ENCODE measurements at regions not wholly inside any gene's neighbourhood (a gene's known extent, or its start where the extent isn't known, plus 50 kb on each side); places are given as distances from the start of the nearest gene placed in this dataset.
"Not testable (repeated sequence)": the region's sequence is repeated elsewhere in the genome, so short reads cannot be mapped to it uniquely, and the experiment has no call there.

- POLR2A ChIA-PET (ENCODE audit: partially characterized antibody); H3K4me2 ChIP-seq (ENCODE audit: insufficient read depth in 1 of 2, low read depth in 2 of 2, low read length in 2 of 2); H2AK5ac ChIP-seq (ENCODE audit: low read depth, low read length); H2BK120ac ChIP-seq (replicated peaks; ENCODE audit: low read depth, low read length); H3K23me2 ChIP-seq (ENCODE audit: low read depth, low read length); DNase-seq (ENCODE audit: low read depth in 1 of 2, low spot score in 2 of 2); H3K4ac ChIP-seq (replicated peaks; ENCODE audit: insufficient read length, low read depth, low read length); FAIRE-seq; H3K27me3 ChIP-seq (replicated peaks in 1 of 4; ENCODE audit: control insufficient read depth in 3 of 4, extremely low read depth in 1 of 4, insufficient read depth in 3 of 4, low read length in 3 of 4); H3K9me3 ChIP-seq (ENCODE audit: insufficient read depth in 2 of 2, low read depth in 1 of 2, low read length in 1 of 2); H3K56ac ChIP-seq (replicated peaks; ENCODE audit: insufficient read length, low read depth, low read length); H4K91ac ChIP-seq (replicated peaks; ENCODE audit: insufficient read length, low read length); H3K27ac ChIP-seq (ENCODE audit: low read depth, low read length); H3K4me3 ChIP-seq (ENCODE audit: extremely low read depth in 1 of 4, insufficient read depth in 2 of 4, low read depth in 3 of 4, low read length in 4 of 4); H2BK15ac ChIP-seq (ENCODE audit: low read length); H3K14ac ChIP-seq (ENCODE audit: insufficient read length); H2BK12ac ChIP-seq (ENCODE audit: low read depth, low read length); H3K18ac ChIP-seq (ENCODE audit: extremely low read depth, low read length); H2BK20ac ChIP-seq (ENCODE audit: low read length); H3K23ac ChIP-seq (ENCODE audit: insufficient read length); H2AFZ ChIP-seq (ENCODE audit: low read length); H3K79me2 ChIP-seq (ENCODE audit: control insufficient read depth in 1 of 2, insufficient read depth in 2 of 2, low read length in 2 of 2); H3K36me3 ChIP-seq (ENCODE audit: control insufficient read depth in 2 of 4, insufficient read depth in 4 of 4, low read length in 3 of 4); CTCF ChIA-PET (ENCODE audit: partially characterized antibody); H2BK5ac ChIP-seq (ENCODE audit: low read depth, low read length); H3K4me1 ChIP-seq (replicated peaks in 1 of 4; ENCODE audit: control insufficient read depth in 3 of 4, insufficient read depth in 4 of 4, low read length in 3 of 4); H3K79me1 ChIP-seq (ENCODE audit: low read depth, low read length); H4K8ac ChIP-seq (ENCODE audit: extremely low read depth, insufficient read depth, low read length); H3K9ac ChIP-seq (replicated peaks in 1 of 4; ENCODE audit: extremely low read depth in 1 of 4, low read depth in 3 of 4, low read length in 3 of 4); H4K5ac ChIP-seq (ENCODE audit: insufficient read length, low read depth, low read length); H4K20me1 ChIP-seq (replicated peaks in 1 of 2; ENCODE audit: control insufficient read depth in 1 of 2, insufficient read depth in 2 of 2, low read length in 2 of 2): not testable (repeated sequence)
- WGBS, 2 experiments (ENCODE audit: extremely low coverage in 1 of 2, insufficient coverage in 1 of 2, insufficient read length in 1 of 2, insufficient replicate concordance in 2 of 2, low coverage in 1 of 2, low lambda C conversion rate in 2 of 2, missing lambda C conversion rate in 1 of 2): 100% methylated on average over 2 of the region's 31 CpGs; no CpG with 5 or more reads in 1 of the 2 experiments
These were observed 104.1 kb downstream of the SRGAP2 start for GRCh38 chr1:206307442-206307841.

- H3K4me2 ChIP-seq (ENCODE audit: insufficient read depth in 1 of 2, low read depth in 2 of 2, low read length in 2 of 2); H3K4me3 ChIP-seq (ENCODE audit: extremely low read depth in 1 of 4, insufficient read depth in 2 of 4, low read depth in 3 of 4, low read length in 4 of 4); H2BK12ac ChIP-seq (ENCODE audit: low read depth, low read length); H4K20me1 ChIP-seq (replicated peaks in 1 of 2; ENCODE audit: control insufficient read depth in 1 of 2, insufficient read depth in 2 of 2, low read length in 2 of 2); H3K18ac ChIP-seq (ENCODE audit: extremely low read depth, low read length); H3K27ac ChIP-seq (ENCODE audit: low read depth, low read length); H4K5ac ChIP-seq (ENCODE audit: insufficient read length, low read depth, low read length); H4K91ac ChIP-seq (replicated peaks; ENCODE audit: insufficient read length, low read length); H3K36me3 ChIP-seq (ENCODE audit: control insufficient read depth in 2 of 4, insufficient read depth in 4 of 4, low read length in 3 of 4); H3K79me2 ChIP-seq (ENCODE audit: control insufficient read depth in 1 of 2, insufficient read depth in 2 of 2, low read length in 2 of 2); CTCF ChIA-PET (ENCODE audit: partially characterized antibody); POLR2A ChIA-PET (ENCODE audit: partially characterized antibody); H3K9me3 ChIP-seq (ENCODE audit: insufficient read depth in 2 of 2, low read depth in 1 of 2, low read length in 1 of 2); H2BK120ac ChIP-seq (replicated peaks; ENCODE audit: low read depth, low read length); H3K23ac ChIP-seq (ENCODE audit: insufficient read length); H3K79me1 ChIP-seq (ENCODE audit: low read depth, low read length); H3K9ac ChIP-seq (replicated peaks in 1 of 4; ENCODE audit: extremely low read depth in 1 of 4, low read depth in 3 of 4, low read length in 3 of 4); H3K14ac ChIP-seq (ENCODE audit: insufficient read length); H3K56ac ChIP-seq (replicated peaks; ENCODE audit: insufficient read length, low read depth, low read length); H2BK20ac ChIP-seq (ENCODE audit: low read length); H2BK15ac ChIP-seq (ENCODE audit: low read length); H3K23me2 ChIP-seq (ENCODE audit: low read depth, low read length); DNase-seq (ENCODE audit: low read depth in 1 of 2, low spot score in 2 of 2); H2AK5ac ChIP-seq (ENCODE audit: low read depth, low read length); H4K8ac ChIP-seq (ENCODE audit: extremely low read depth, insufficient read depth, low read length); H3K4ac ChIP-seq (replicated peaks; ENCODE audit: insufficient read length, low read depth, low read length); H2BK5ac ChIP-seq (ENCODE audit: low read depth, low read length); H3K4me1 ChIP-seq (replicated peaks in 1 of 4; ENCODE audit: control insufficient read depth in 3 of 4, insufficient read depth in 4 of 4, low read length in 3 of 4); H2AFZ ChIP-seq (ENCODE audit: low read length); H3K27me3 ChIP-seq (replicated peaks in 1 of 4; ENCODE audit: control insufficient read depth in 3 of 4, extremely low read depth in 1 of 4, insufficient read depth in 3 of 4, low read length in 3 of 4); FAIRE-seq: not testable (repeated sequence)
- no CpG with 5 or more reads among the region's 2 CpGs for WGBS, 2 experiments (ENCODE audit: extremely low coverage in 1 of 2, insufficient coverage in 1 of 2, insufficient read length in 1 of 2, insufficient replicate concordance in 2 of 2, low coverage in 1 of 2, low lambda C conversion rate in 2 of 2, missing lambda C conversion rate in 1 of 2)
These were observed 107.6 kb downstream of the SRGAP2 start for GRCh38 chr1:206310948-206311347.

Measured in H1 (cell line).